Esophagus squamous epithelium (tissue), 4 donors: ENCODE measurements at regions not wholly inside any gene's neighbourhood (a gene's known extent, or its start where the extent isn't known, plus 50 kb on each side); places are given as distances from the start of the nearest gene placed in this dataset.

Source experiments
- POLR2A ChIP-seq, 4 donors: fragments of 450-650 bp; IDR thresholded peaks; one replicate each; pipeline ENCODE4 v1.6.1; 2017; ENCODE audit warnings: antibody characterized with exemption in 4 of 4, mild to moderate bottlenecking in 4 of 4, moderate library complexity in 3 of 4
- TF ChIP-seq, protein P1 (sequence below), 6 experiments: fragments of 450-650 bp in 4 of 6; fragments of 200-600 bp in 2 of 6; sonication (generic) in 2 of 6; IDR thresholded peaks; one replicate each; pipeline ENCODE4 v1.5.1; 2016 to 2019; ENCODE audit warnings: antibody characterized with exemption in 6 of 6, mild to moderate bottlenecking in 4 of 6, moderate library complexity in 4 of 6

- TF ChIP-seq, protein P1, sequence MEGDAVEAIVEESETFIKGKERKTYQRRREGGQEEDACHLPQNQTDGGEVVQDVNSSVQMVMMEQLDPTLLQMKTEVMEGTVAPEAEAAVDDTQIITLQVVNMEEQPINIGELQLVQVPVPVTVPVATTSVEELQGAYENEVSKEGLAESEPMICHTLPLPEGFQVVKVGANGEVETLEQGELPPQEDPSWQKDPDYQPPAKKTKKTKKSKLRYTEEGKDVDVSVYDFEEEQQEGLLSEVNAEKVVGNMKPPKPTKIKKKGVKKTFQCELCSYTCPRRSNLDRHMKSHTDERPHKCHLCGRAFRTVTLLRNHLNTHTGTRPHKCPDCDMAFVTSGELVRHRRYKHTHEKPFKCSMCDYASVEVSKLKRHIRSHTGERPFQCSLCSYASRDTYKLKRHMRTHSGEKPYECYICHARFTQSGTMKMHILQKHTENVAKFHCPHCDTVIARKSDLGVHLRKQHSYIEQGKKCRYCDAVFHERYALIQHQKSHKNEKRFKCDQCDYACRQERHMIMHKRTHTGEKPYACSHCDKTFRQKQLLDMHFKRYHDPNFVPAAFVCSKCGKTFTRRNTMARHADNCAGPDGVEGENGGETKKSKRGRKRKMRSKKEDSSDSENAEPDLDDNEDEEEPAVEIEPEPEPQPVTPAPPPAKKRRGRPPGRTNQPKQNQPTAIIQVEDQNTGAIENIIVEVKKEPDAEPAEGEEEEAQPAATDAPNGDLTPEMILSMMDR (IDR thresholded peaks at IDR 0.05) = no peak
- TF ChIP-seq POLR2A (IDR thresholded peaks at IDR 0.05) = no peak
Observed at GRCh38 chr16:52366983-52367382, 180.0 kb downstream of the TOX3 start.
